Gastroesophageal sphincter (tissue), 3 donors: ENCODE measurements at regions not wholly inside any gene's neighbourhood (a gene's known extent, or its start where the extent isn't known, plus 50 kb on each side); places are given as distances from the start of the nearest gene placed in this dataset.

ENCODE experiments used
- POLR2A ChIP-seq, 2 donors: fragments of 450-650 bp; IDR thresholded peaks; one replicate each; pipeline ENCODE4 v1.6.1; 2017; ENCODE audit warnings: antibody characterized with exemption in 2 of 2, mild to moderate bottlenecking in 2 of 2, moderate library complexity in 1 of 2
- POLR2AphosphoS5 ChIP-seq: sonication (generic); formaldehyde crosslinking; IDR thresholded peaks from one replicate; pipeline ENCODE4 v1.6.1; 2017; ENCODE audit warnings: antibody characterized with exemption
- TF ChIP-seq, protein P1 (sequence below), 4 experiments: fragments of 200-600 bp in 2 of 4; fragments of 450-650 bp in 2 of 4; sonication (generic) in 1 of 4; IDR thresholded peaks; one replicate each; pipeline ENCODE4 v1.5.1; 2017 to 2019; ENCODE audit warnings: antibody characterized with exemption in 4 of 4, mild to moderate bottlenecking in 2 of 4, moderate library complexity in 2 of 4

DNA sequence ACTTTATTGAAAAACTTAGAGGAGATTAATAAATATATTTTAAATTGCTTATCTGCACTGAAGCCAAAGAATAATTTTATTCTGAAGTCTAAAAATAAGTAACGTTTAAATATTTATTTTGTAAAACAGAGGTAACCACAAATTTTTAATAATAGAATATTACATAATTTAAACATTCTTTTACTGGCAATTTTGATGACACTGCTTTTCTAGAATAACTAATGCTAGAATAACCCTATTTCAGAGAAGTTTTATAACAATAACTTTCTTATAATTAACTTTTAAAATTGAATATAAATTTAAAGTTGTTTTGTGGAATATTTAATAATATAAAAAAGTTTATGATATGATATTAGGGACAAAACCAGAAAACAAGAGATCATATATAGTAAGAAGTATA lies 409.6 kb upstream of the KCNMB2 start:
- TF ChIP-seq, protein P1, sequence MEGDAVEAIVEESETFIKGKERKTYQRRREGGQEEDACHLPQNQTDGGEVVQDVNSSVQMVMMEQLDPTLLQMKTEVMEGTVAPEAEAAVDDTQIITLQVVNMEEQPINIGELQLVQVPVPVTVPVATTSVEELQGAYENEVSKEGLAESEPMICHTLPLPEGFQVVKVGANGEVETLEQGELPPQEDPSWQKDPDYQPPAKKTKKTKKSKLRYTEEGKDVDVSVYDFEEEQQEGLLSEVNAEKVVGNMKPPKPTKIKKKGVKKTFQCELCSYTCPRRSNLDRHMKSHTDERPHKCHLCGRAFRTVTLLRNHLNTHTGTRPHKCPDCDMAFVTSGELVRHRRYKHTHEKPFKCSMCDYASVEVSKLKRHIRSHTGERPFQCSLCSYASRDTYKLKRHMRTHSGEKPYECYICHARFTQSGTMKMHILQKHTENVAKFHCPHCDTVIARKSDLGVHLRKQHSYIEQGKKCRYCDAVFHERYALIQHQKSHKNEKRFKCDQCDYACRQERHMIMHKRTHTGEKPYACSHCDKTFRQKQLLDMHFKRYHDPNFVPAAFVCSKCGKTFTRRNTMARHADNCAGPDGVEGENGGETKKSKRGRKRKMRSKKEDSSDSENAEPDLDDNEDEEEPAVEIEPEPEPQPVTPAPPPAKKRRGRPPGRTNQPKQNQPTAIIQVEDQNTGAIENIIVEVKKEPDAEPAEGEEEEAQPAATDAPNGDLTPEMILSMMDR (IDR thresholded peaks at IDR 0.05): no peak
- TF ChIP-seq POLR2A (IDR thresholded peaks at IDR 0.05): no peak
- TF ChIP-seq POLR2AphosphoS5: no peak
